GM23338 (cell line): ENCODE measurements at regions not wholly inside any gene's neighbourhood (a gene's known extent, or its start where the extent isn't known, plus 50 kb on each side); places are given as distances from the start of the nearest gene placed in this dataset.

Experiments used
- ATAC-seq: fragments of 200-7000 bp; cut with Tn5 transposase; 3 replicates; pipeline ENCODE4 v1.9.1; 2020
- DNase-seq: peaks from one replicate; pipeline ENCODE4 v3.0.0-alpha.2; 2015; ENCODE audit warnings: low spot score
- H2AFZ ChIP-seq: fragments of 200-600 bp; sonication (generic); 2 replicates; pipeline ENCODE4 v1.8.0; 2016; ENCODE audit warnings: antibody characterized with exemption, mild to moderate bottlenecking, moderate library complexity
- H3F3A ChIP-seq: fragments of 200-600 bp; sonication (generic); replicated peaks from 2 replicates; pipeline ENCODE4 v1.8.0; 2017; ENCODE audit warnings: antibody characterized with exemption, mixed run types, low read depth
- H3K27ac ChIP-seq: fragments of 200-600 bp; sonication (generic); 2 replicates; pipeline ENCODE4 v1.6.1; 2016; ENCODE audit warnings: low read depth
- H3K27me3 ChIP-seq: fragments of 200-600 bp; sonication (generic); 2 replicates; pipeline ENCODE4 v1.8.0; 2016; ENCODE audit warnings: mild to moderate bottlenecking, mixed run types, moderate library complexity; ENCODE audit not compliant: insufficient read depth
- H3K36me3 ChIP-seq: fragments of 200-600 bp; sonication (generic); 2 replicates; pipeline ENCODE4 v1.8.0; 2016; ENCODE audit warnings: mild to moderate bottlenecking; ENCODE audit not compliant: insufficient read depth
- H3K4me1 ChIP-seq: fragments of 200-600 bp; sonication (generic); 2 replicates; pipeline ENCODE4 v1.8.0; 2016; ENCODE audit warnings: mild to moderate bottlenecking, moderate library complexity; ENCODE audit not compliant: insufficient read depth
- H3K4me2 ChIP-seq: fragments of 200-600 bp; sonication (generic); 2 replicates; pipeline ENCODE4 v1.7.1; 2017; ENCODE audit warnings: mixed run types
- H3K4me3 ChIP-seq: fragments of 200-600 bp; sonication (generic); 2 replicates; pipeline ENCODE4 v1.6.1; 2016; ENCODE audit warnings: mixed run types
- H3K79me2 ChIP-seq: fragments of 200-600 bp; sonication (generic); replicated peaks from 2 replicates; pipeline ENCODE4 v1.8.0; 2017; ENCODE audit warnings: mild to moderate bottlenecking; ENCODE audit not compliant: insufficient read depth
- H3K9me2 ChIP-seq: fragments of 200-600 bp; sonication (generic); 2 replicates; pipeline ENCODE4 v1.8.0; 2017; ENCODE audit not compliant: insufficient read depth
- H4K20me1 ChIP-seq: fragments of 200-600 bp; sonication (generic); replicated peaks from 2 replicates; pipeline ENCODE4 v1.8.0; 2017; ENCODE audit warnings: mild to moderate bottlenecking; ENCODE audit not compliant: insufficient read depth
- H3K27ac Mint-ChIP-seq: 2 replicates; pipeline ENCODE4 v1.8.0; 2020; ENCODE audit warnings: inconsistent platforms, mild to moderate bottlenecking, moderate library complexity, mixed read lengths
- H3K27me3 Mint-ChIP-seq: 3 replicates; pipeline ENCODE4 v1.8.0; 2022; ENCODE audit warnings: low read depth, mild to moderate bottlenecking, moderate library complexity, mixed read lengths, inconsistent platforms; ENCODE audit not compliant: insufficient read depth, poor library complexity
- H3K36me3 Mint-ChIP-seq: 3 replicates; pipeline ENCODE4 v1.8.0; 2021; ENCODE audit warnings: low read depth, mild to moderate bottlenecking, inconsistent platforms, moderate library complexity, mixed read lengths
- H3K4me1 Mint-ChIP-seq: 3 replicates; pipeline ENCODE4 v1.8.0; 2020; ENCODE audit warnings: mild to moderate bottlenecking, inconsistent platforms, mixed read lengths
- H3K4me3 Mint-ChIP-seq: 3 replicates; pipeline ENCODE4 v1.8.0; 2021; ENCODE audit warnings: moderate library complexity, mild to moderate bottlenecking, inconsistent platforms, mixed read lengths
- H3K9me3 Mint-ChIP-seq: 3 replicates; pipeline ENCODE4 v1.8.0; 2020; ENCODE audit warnings: moderate library complexity, mild to moderate bottlenecking, inconsistent platforms, mixed read lengths
- CREB1 ChIP-seq: fragments of 250-450 bp; sonication (Bioruptor Pico); IDR thresholded peaks from 2 replicates; pipeline ENCODE4 v1.5.0; 2020; ENCODE audit warnings: low read depth, mild to moderate bottlenecking, moderate library complexity
- CTCF ChIP-seq, 2 experiments: fragments of 200-600 bp in 1 of 2; sonication (generic) in 1 of 2; conservative IDR thresholded peaks; 2 replicates each; pipeline versions ENCODE4 v1.5.1 to v1.6.1; 2016 to 2017; ENCODE audit warnings: antibody characterized with exemption in 2 of 2, low read depth in 2 of 2, mild to moderate bottlenecking in 2 of 2, moderate library complexity in 1 of 2
- ETS1 ChIP-seq: IDR thresholded peaks from 2 replicates; pipeline ENCODE4 v1.6.1; 2016; ENCODE audit warnings: antibody characterized with exemption
- EZH2 ChIP-seq: fragments of 200-600 bp; sonication (generic); IDR thresholded peaks from one replicate; pipeline ENCODE4 v1.8.0; 2017; ENCODE audit warnings: antibody characterized with exemption, mild to moderate bottlenecking, low read depth; ENCODE audit not compliant: unreplicated experiment
- EZH2phosphoT487 ChIP-seq: fragments of 200-600 bp; sonication (generic); IDR thresholded peaks from one replicate; pipeline ENCODE4 v1.8.1; 2018; ENCODE audit warnings: antibody characterized with exemption; ENCODE audit not compliant: unreplicated experiment
- JUNB ChIP-seq: IDR thresholded peaks from one replicate; pipeline ENCODE4 v1.6.1; 2016; ENCODE audit warnings: antibody characterized with exemption; ENCODE audit not compliant: unreplicated experiment
- NANOG ChIP-seq: IDR thresholded peaks from 2 replicates; pipeline ENCODE4 v1.6.1; 2016; ENCODE audit warnings: antibody characterized with exemption, borderline replicate concordance
- POLR2AphosphoS5 ChIP-seq: IDR thresholded peaks from 2 replicates; pipeline ENCODE4 v1.6.1; 2016; ENCODE audit warnings: antibody characterized with exemption, low read depth
- REST ChIP-seq: IDR thresholded peaks from one replicate; pipeline ENCODE4 v1.6.1; 2018; ENCODE audit warnings: antibody characterized with exemption; ENCODE audit not compliant: unreplicated experiment
- STAT1 ChIP-seq: IDR thresholded peaks from one replicate; pipeline ENCODE4 v1.6.1; 2016; ENCODE audit warnings: antibody characterized with exemption; ENCODE audit not compliant: unreplicated experiment
- ZNF114 ChIP-seq: fragments of 250-450 bp; sonication (Bioruptor Pico); IDR thresholded peaks from 2 replicates; pipeline ENCODE4 v1.5.0; 2020; ENCODE audit warnings: mild to moderate bottlenecking, moderate library complexity
- ZNF331 ChIP-seq: fragments of 250-450 bp; sonication (Bioruptor Pico); IDR thresholded peaks from 2 replicates; pipeline ENCODE4 v1.5.0; 2020; ENCODE audit warnings: low read depth, mild to moderate bottlenecking, moderate library complexity
- ZNF462 ChIP-seq: fragments of 250-450 bp; sonication (Bioruptor Pico); IDR thresholded peaks from 2 replicates; pipeline ENCODE4 v1.5.0; 2020; ENCODE audit warnings: mild to moderate bottlenecking, moderate library complexity

- no peaks in the 10 kb centered on the region for H3K36me3 Mint-ChIP-seq
- no peaks in the 10 kb centered on the region for H4K20me1 ChIP-seq
- no peak overlapping the region for H3K4me3 ChIP-seq
- H3K9me3 Mint-ChIP-seq = no peaks in the 10 kb centered on the region
- no peaks in the 10 kb centered on the region for H3K9me2 ChIP-seq
- H3K27me3 ChIP-seq = no peaks in the 10 kb centered on the region
- H3K4me1 Mint-ChIP-seq = no peaks in the 10 kb centered on the region
- no peaks in the 10 kb centered on the region for H3K4me1 ChIP-seq
- H3K27ac Mint-ChIP-seq = no peak overlapping the region
- DNase-seq = no peak
- no peak for ATAC-seq
- H3K4me3 Mint-ChIP-seq = no peak overlapping the region
- no peaks in the 10 kb centered on the region for H3F3A ChIP-seq
- H3K36me3 ChIP-seq = no peaks in the 10 kb centered on the region
- no peaks in the 10 kb centered on the region for H3K79me2 ChIP-seq
- no peak overlapping the region for H3K27ac ChIP-seq
- no peaks in the 10 kb centered on the region for H3K27me3 Mint-ChIP-seq
- no peak overlapping the region for H3K4me2 ChIP-seq
- H2AFZ ChIP-seq = no peak overlapping the region
- no peak for TF ChIP-seq CTCF (conservative IDR thresholded peaks at IDR 0.05; ENCODE audit: low read depth in 2 of 2)
- no peak for TF ChIP-seq EZH2phosphoT487
- no peak for TF ChIP-seq ZNF462 (CRISPR knock-in tag)
- no peak for TF ChIP-seq REST
- no peak for TF ChIP-seq POLR2AphosphoS5
- no peak for TF ChIP-seq ETS1
- TF ChIP-seq ZNF331 (CRISPR knock-in tag) = no peak
- no peak for TF ChIP-seq EZH2
- TF ChIP-seq NANOG = no peak
- no peak for TF ChIP-seq ZNF114 (CRISPR knock-in tag)
- TF ChIP-seq CREB1 (CRISPR knock-in tag) = no peak
- no peak for TF ChIP-seq JUNB
- no peak for TF ChIP-seq STAT1
Measured at GRCh38 chr4:178423366-178423765, 981.1 kb upstream of the AGA start.
